ENCODE measurements at regions not wholly inside any gene's neighbourhood (a gene's known extent, or its start where the extent isn't known, plus 50 kb on each side); places are given as distances from the start of the nearest gene placed in this dataset.

- TF ChIP-seq CTCF (conservative IDR thresholded peaks at IDR 0.05; ENCODE audit: low read depth, low read length) (no peak), EZH2 (IDR thresholded peaks at IDR 0.05; ENCODE audit: borderline replicate concordance, low read depth, low read length, poor library complexity, severe bottlenecking) (no peak)
These were observed 365.8 kb upstream of the SEMA6D start for GRCh38 chr15:47351501-47351900.
